ENCODE measurements at regions not wholly inside any gene's neighbourhood (a gene's known extent, or its start where the extent isn't known, plus 50 kb on each side); places are given as distances from the start of the nearest gene placed in this dataset.

- Mint-ChIP-seq H3K9me3 (no peaks in the 10 kb centered on the region), H3K4me1 (no peaks in the 10 kb centered on the region), H3K36me3 (no peaks in the 10 kb centered on the region), H3K27ac (no peak overlapping the region), H3K27me3 (ENCODE audit: insufficient read depth, low read depth) (peaks cover 4% of the 10 kb centered on the region), H3K4me3 (no peak overlapping the region)
- Histone ChIP-seq H3K4me2 (no peak overlapping the region), H3K9ac (no peak overlapping the region), H3F3A (ENCODE audit: low read depth) (no peaks in the 10 kb centered on the region), H2AFZ (replicated peaks) (no peak overlapping the region), H3K27me3 (no peaks in the 10 kb centered on the region), H3K4me3 (no peak overlapping the region), H4K20me1 (ENCODE audit: low read depth) (no peaks in the 10 kb centered on the region), H3K4me1 (no peaks in the 10 kb centered on the region), H3K36me3 (no peaks in the 10 kb centered on the region), H3K79me2 (ENCODE audit: low read depth) (no peaks in the 10 kb centered on the region), H3K9me3 (ENCODE audit: low read depth) (no peaks in the 10 kb centered on the region), H3K27ac (no peak overlapping the region)
- no peak for DNase-seq (ENCODE audit: low spot score)
- no peak for TF ChIP-seq EZH2phosphoT487 (IDR thresholded peaks at IDR 0.05)
- TF ChIP-seq CTCF (IDR thresholded peaks at IDR 0.05) = no peak
- TF ChIP-seq EZH2 (IDR thresholded peaks at IDR 0.05) = no peak
Observed at GRCh38 chr3:63746211-63746610, 72.9 kb upstream of the C3orf49 start.

GRCh38 chr3:63751459-63751858 lies 67.6 kb upstream of the C3orf49 start:
- no peak overlapping the region for H2AFZ ChIP-seq (replicated peaks)
- Mint-ChIP-seq H3K36me3 (no peaks in the 10 kb centered on the region), H3K9me3 (no peaks in the 10 kb centered on the region), H3K27me3 (ENCODE audit: insufficient read depth, low read depth) (peaks cover 7% of the 10 kb centered on the region), H3K4me1 (no peaks in the 10 kb centered on the region), H3K27ac (no peak overlapping the region), H3K4me3 (no peak overlapping the region)
- H3K4me1 ChIP-seq = no peaks in the 10 kb centered on the region
- H3K27ac ChIP-seq = no peak overlapping the region
- no peak overlapping the region for H3K9ac ChIP-seq
- no peak for TF ChIP-seq EZH2phosphoT487 (IDR thresholded peaks at IDR 0.05)
- no peak for TF ChIP-seq CTCF (IDR thresholded peaks at IDR 0.05)
- TF ChIP-seq EZH2 (IDR thresholded peaks at IDR 0.05) = no peak
- DNase-seq (ENCODE audit: low spot score) = no peak
- H3K79me2 ChIP-seq (ENCODE audit: low read depth) = no peaks in the 10 kb centered on the region
- no peaks in the 10 kb centered on the region for H3K36me3 ChIP-seq
- H3K9me3 ChIP-seq (ENCODE audit: low read depth) = no peaks in the 10 kb centered on the region
- no peaks in the 10 kb centered on the region for H3K27me3 ChIP-seq
- H3K4me3 ChIP-seq = no peak overlapping the region
- H3F3A ChIP-seq (ENCODE audit: low read depth) = no peaks in the 10 kb centered on the region
- no peaks in the 10 kb centered on the region for H4K20me1 ChIP-seq (ENCODE audit: low read depth)
- no peak overlapping the region for H3K4me2 ChIP-seq

DNA sequence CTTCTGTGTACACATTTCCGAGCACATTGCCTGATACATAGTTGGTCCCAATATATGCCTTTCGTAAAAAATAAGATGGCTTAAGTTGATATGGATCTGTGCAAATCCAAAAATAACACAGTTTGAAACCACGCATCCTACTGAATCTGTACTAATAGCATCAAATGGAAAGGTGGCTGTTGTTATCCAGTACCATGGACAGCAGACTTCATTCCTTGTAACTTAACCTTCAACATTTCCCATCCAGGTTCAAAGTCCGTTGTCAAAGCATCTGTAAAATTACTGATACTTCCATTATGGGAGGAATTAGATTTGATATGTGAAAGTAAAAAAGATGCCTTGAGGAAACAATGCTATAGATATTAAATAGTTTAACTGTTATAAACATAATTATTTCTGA lies 65.5 kb upstream of the C3orf49 start:
- Histone ChIP-seq H3K4me2 (no peak overlapping the region), H3K4me1 (no peaks in the 10 kb centered on the region), H3F3A (ENCODE audit: low read depth) (no peaks in the 10 kb centered on the region), H3K9ac (no peak overlapping the region), H4K20me1 (ENCODE audit: low read depth) (no peaks in the 10 kb centered on the region), H2AFZ (replicated peaks) (no peak overlapping the region), H3K36me3 (no peaks in the 10 kb centered on the region), H3K79me2 (ENCODE audit: low read depth) (no peaks in the 10 kb centered on the region), H3K27ac (no peak overlapping the region), H3K27me3 (no peaks in the 10 kb centered on the region), H3K4me3 (no peak overlapping the region), H3K9me3 (ENCODE audit: low read depth) (no peaks in the 10 kb centered on the region)
- Mint-ChIP-seq H3K36me3 (no peaks in the 10 kb centered on the region), H3K4me1 (no peaks in the 10 kb centered on the region), H3K9me3 (no peaks in the 10 kb centered on the region), H3K4me3 (no peak overlapping the region), H3K27ac (no peak overlapping the region), H3K27me3 (ENCODE audit: insufficient read depth, low read depth) (peaks cover 3% of the 10 kb centered on the region)
- no peak for TF ChIP-seq CTCF (IDR thresholded peaks at IDR 0.05)
- TF ChIP-seq EZH2 (IDR thresholded peaks at IDR 0.05) = no peak
- no peak for TF ChIP-seq EZH2phosphoT487 (IDR thresholded peaks at IDR 0.05)
- DNase-seq (ENCODE audit: low spot score) = peak; percentile 28

GRCh38 chr3:63753995-63754394 lies 65.1 kb upstream of the C3orf49 start:
- no peaks in the 10 kb centered on the region for H3F3A ChIP-seq (ENCODE audit: low read depth)
- no peaks in the 10 kb centered on the region for H3K27me3 ChIP-seq
- H3K4me3 Mint-ChIP-seq = no peak overlapping the region
- H3K9ac ChIP-seq = no peak overlapping the region
- no peak overlapping the region for H3K4me3 ChIP-seq
- no peaks in the 10 kb centered on the region for H4K20me1 ChIP-seq (ENCODE audit: low read depth)
- no peaks in the 10 kb centered on the region for H3K4me1 ChIP-seq
- no peak overlapping the region for H3K27ac Mint-ChIP-seq
- TF ChIP-seq EZH2 (IDR thresholded peaks at IDR 0.05) = no peak
- no peak for TF ChIP-seq EZH2phosphoT487 (IDR thresholded peaks at IDR 0.05)
- TF ChIP-seq CTCF (IDR thresholded peaks at IDR 0.05) = no peak
- H3K79me2 ChIP-seq (ENCODE audit: low read depth) = no peaks in the 10 kb centered on the region
- no peaks in the 10 kb centered on the region for H3K4me1 Mint-ChIP-seq
- H3K27me3 Mint-ChIP-seq (ENCODE audit: insufficient read depth, low read depth) = peaks cover 2% of the 10 kb centered on the region
- no peak overlapping the region for H3K27ac ChIP-seq
- no peaks in the 10 kb centered on the region for H3K36me3 ChIP-seq
- no peaks in the 10 kb centered on the region for H3K9me3 ChIP-seq (ENCODE audit: low read depth)
- H3K4me2 ChIP-seq = no peak overlapping the region
- no peaks in the 10 kb centered on the region for H3K36me3 Mint-ChIP-seq
- no peaks in the 10 kb centered on the region for H3K9me3 Mint-ChIP-seq
- no peak overlapping the region for H2AFZ ChIP-seq (replicated peaks)
- DNase-seq (ENCODE audit: low spot score) = no peak
